GM13976 (cell line): ENCODE measurements at regions not wholly inside any gene's neighbourhood (a gene's known extent, or its start where the extent isn't known, plus 50 kb on each side); places are given as distances from the start of the nearest gene placed in this dataset.

Experiments
- DNase-seq: peaks from one replicate; pipeline ENCODE4 v3.0.0; 2012; ENCODE audit warnings: low spot score
- CTCF ChIP-seq: IDR thresholded peaks from 2 replicates; pipeline ENCODE4 v1.5.1; 2012; ENCODE audit warnings: borderline replicate concordance, mild to moderate bottlenecking; ENCODE audit not compliant: insufficient read depth; ENCODE audit errors: extremely low read depth, missing control alignments, control extremely low read depth
- in situ Hi-C: fragments of 300-500 bp; cut with MboI; formaldehyde crosslinking; loops from one replicate; pipeline ENCODE4 v1.12.0; 2022; ENCODE audit warnings: low sequenced_read_pairs, mixed read lengths, inconsistent platforms; ENCODE audit not compliant: unreplicated experiment

GRCh38 chr3:14297305-14297704 lies 105.1 kb upstream of the SLC6A6 start:
- in situ Hi-C loops = no loop called here
- no peak for TF ChIP-seq CTCF

GRCh38 chr3:14297784-14298236 lies 104.6 kb upstream of the SLC6A6 start:
- DNase-seq = no peak
- in situ Hi-C loops = no loop called here
- TF ChIP-seq CTCF = no peak

More at GRCh38 chr3:14297305-14297704, 105.1 kb upstream of the SLC6A6 start:
- no peak for DNase-seq

GRCh38 chr3:14298442-14298841 lies 104.0 kb upstream of the SLC6A6 start:
- in situ Hi-C loops = no loop called here
- no peak for TF ChIP-seq CTCF

GRCh38 chr3:14298991-14299555 lies 103.3 kb upstream of the SLC6A6 start:
- TF ChIP-seq CTCF = no peak
- in situ Hi-C loops = no loop called here
- DNase-seq = no peak

More at GRCh38 chr3:14298442-14298841, 104.0 kb upstream of the SLC6A6 start:
- DNase-seq = no peak

- in situ Hi-C loops = no loop called here
- no peak for DNase-seq
- no peak for TF ChIP-seq CTCF
Measured at GRCh38 chr3:14299767-14300166, 102.6 kb upstream of the SLC6A6 start.

GRCh38 chr3:14300721-14301399 lies 101.5 kb upstream of the SLC6A6 start:
- no peak for DNase-seq
- in situ Hi-C loops = no loop called here
- TF ChIP-seq CTCF = no peak
